ENCODE measurements at regions not wholly inside any gene's neighbourhood (a gene's known extent, or its start where the extent isn't known, plus 50 kb on each side); places are given as distances from the start of the nearest gene placed in this dataset.

GRCh38 chr13:55341891-55342290 is 1798.8 kb upstream of the PRR20A start:
- no peak for DNase-seq

GRCh38 chr13:55345224-55345623 is 1795.5 kb upstream of the PRR20A start:
- DNase-seq, result no peak

- DNase-seq, result no peak
Observed at GRCh38 chr13:55347528-55347927, 1793.2 kb upstream of the PRR20A start.

- DNase-seq, result no peak
Observed at GRCh38 chr13:55359067-55359466, 1781.7 kb upstream of the PRR20A start.

GRCh38 chr13:55361141-55361540 is 1779.6 kb upstream of the PRR20A start:
- no peak for DNase-seq

GRCh38 chr13:55366676-55367075 is 1774.0 kb upstream of the PRR20A start:
- DNase-seq, result no peak

- DNase-seq, result no peak
Observed at GRCh38 chr13:55394470-55394869, 1746.2 kb upstream of the PRR20A start.

GRCh38 chr13:55402870-55403269 is 1737.8 kb upstream of the PRR20A start:
- no peak for DNase-seq

- DNase-seq, result no peak
Observed at GRCh38 chr13:55403887-55404487, 1736.7 kb upstream of the PRR20A start.

GRCh38 chr13:55410398-55411330 is 1730.1 kb upstream of the PRR20A start:
- DNase-seq, result no peak

GRCh38 chr13:55418095-55418494 is 1722.6 kb upstream of the PRR20A start:
- DNase-seq, result no peak

GRCh38 chr13:55432814-55433213 is 1707.9 kb upstream of the PRR20A start:
- DNase-seq, result no peak

- no peak for DNase-seq
Observed at GRCh38 chr13:55437162-55437561, 1703.6 kb upstream of the PRR20A start.

GRCh38 chr13:55439450-55439849 is 1701.3 kb upstream of the PRR20A start:
- no peak for DNase-seq

- DNase-seq, result no peak
Observed at GRCh38 chr13:55440465-55441085, 1700.1 kb upstream of the PRR20A start.

GRCh38 chr13:55464222-55464621 is 1676.5 kb upstream of the PRR20A start:
- DNase-seq, result no peak

- DNase-seq, result no peak
Observed at GRCh38 chr13:55467476-55467875, 1673.2 kb upstream of the PRR20A start.

GRCh38 chr13:55483626-55484158 is 1657.0 kb upstream of the PRR20A start:
- no peak for DNase-seq

GRCh38 chr13:55493297-55493696 is 1647.4 kb upstream of the PRR20A start:
- no peak for DNase-seq

GRCh38 chr13:55497486-55497885 is 1643.2 kb upstream of the PRR20A start:
- DNase-seq, result no peak

GRCh38 chr13:55500694-55501093 is 1640.0 kb upstream of the PRR20A start:
- no peak for DNase-seq

- no peak for DNase-seq
Observed at GRCh38 chr13:55516610-55517009, 1624.1 kb upstream of the PRR20A start.

- DNase-seq, result no peak
Observed at GRCh38 chr13:55517312-55517711, 1623.4 kb upstream of the PRR20A start.

GRCh38 chr13:55528434-55528833 is 1612.3 kb upstream of the PRR20A start:
- no peak for DNase-seq
